ENCODE measurements at regions not wholly inside any gene's neighbourhood (a gene's known extent, or its start where the extent isn't known, plus 50 kb on each side); places are given as distances from the start of the nearest gene placed in this dataset.

- no peaks in the 10 kb centered on the region for H3K27me3 ChIP-seq (ENCODE audit: control insufficient read depth in 5 of 5, insufficient read depth in 4 of 5, low read length in 5 of 5)
- H3K4me3 ChIP-seq (ENCODE audit: low read depth in 1 of 5, low read length in 5 of 5) = peak overlapping the region; percentile 61 to 75 (median 66)
- H3K27ac ChIP-seq (ENCODE audit: low read depth, low read length) = peak overlapping the region; percentile 90
- H3K4me1 ChIP-seq (ENCODE audit: control insufficient read depth in 5 of 5, insufficient read depth in 5 of 5, low read length in 5 of 5) = peaks cover 9 to 62% (median 52%) of the 10 kb centered on the region in 5 donors
- H3K9me3 ChIP-seq (ENCODE audit: control insufficient read depth in 5 of 5, low read length in 5 of 5) = no peaks in the 10 kb centered on the region
- H3K9ac ChIP-seq (ENCODE audit: low read length in 5 of 5) = peak overlapping the region in 4 of 5 donors; percentile 47 to 81 (median 70)
- no peaks in the 10 kb centered on the region for H3K36me3 ChIP-seq (ENCODE audit: control insufficient read depth in 5 of 5, insufficient read depth in 5 of 5, low read length in 5 of 5)
Measured at GRCh38 chr1:207963427-207964194, 52.7 kb upstream of the CD34 start.

- Histone ChIP-seq H3K4me1 (ENCODE audit: control insufficient read depth in 5 of 5, insufficient read depth in 5 of 5, low read length in 5 of 5) (peaks cover 11 to 69% (median 58%) of the 10 kb centered on the region in 5 donors), H3K27ac (ENCODE audit: low read depth, low read length) (peak overlapping the region; percentile 90), H3K27me3 (ENCODE audit: control insufficient read depth in 5 of 5, insufficient read depth in 4 of 5, low read length in 5 of 5) (no peaks in the 10 kb centered on the region), H3K36me3 (ENCODE audit: control insufficient read depth in 5 of 5, insufficient read depth in 5 of 5, low read length in 5 of 5) (no peaks in the 10 kb centered on the region), H3K9me3 (ENCODE audit: control insufficient read depth in 5 of 5, low read length in 5 of 5) (no peaks in the 10 kb centered on the region), H3K4me3 (ENCODE audit: low read depth in 1 of 5, low read length in 5 of 5) (peak overlapping the region; percentile 62 to 75 (median 66)), H3K9ac (ENCODE audit: low read length in 5 of 5) (peak overlapping the region in 4 of 5 donors; percentile 47 to 81 (median 64))
Measured at GRCh38 chr1:207962716-207963426, 51.9 kb upstream of the CD34 start.

Data from subcutaneous abdominal adipose tissue (tissue), 5 donors.